ENCODE measurements at regions not wholly inside any gene's neighbourhood (a gene's known extent, or its start where the extent isn't known, plus 50 kb on each side); places are given as distances from the start of the nearest gene placed in this dataset.
A peak's percentile ranks its signal among the peaks of the same experiment; 100 is the strongest.

DNA sequence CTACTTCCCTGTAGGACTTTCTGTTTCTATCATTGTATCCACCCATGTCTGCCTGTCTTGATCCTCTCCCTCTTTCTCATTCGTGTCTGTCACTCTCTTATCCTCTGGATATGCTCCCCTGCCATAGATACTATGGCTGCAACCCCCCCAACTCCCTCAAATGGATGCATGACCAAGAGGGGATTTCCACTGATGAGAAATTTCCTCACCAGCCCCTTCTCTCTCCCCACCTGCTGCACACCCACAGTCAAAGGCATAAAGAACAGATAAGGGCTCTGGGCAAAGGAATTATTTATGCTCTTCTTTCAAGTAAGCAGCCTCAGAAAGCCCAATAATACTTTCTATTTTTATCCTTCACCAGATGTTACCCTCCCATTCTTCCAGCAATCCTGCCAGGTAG is 121.3 kb downstream of the FOXI3 start:
- no peak for FAIRE-seq
- peaks cover 7% of the 10 kb centered on the region for H3K4me1 Mint-ChIP-seq (ENCODE audit: low read depth, unreplicated experiment)

GRCh38 chr2:88329815-88330603 is 122.5 kb downstream of the FOXI3 start:
- peak overlapping the region; percentile 2 for H3K27ac ChIP-seq (ENCODE audit: low read depth, low read length)
- DNase-seq (ENCODE audit: low read depth), result peak; percentile 1

More for the DNA sequence above, 121.3 kb downstream of the FOXI3 start:
- Histone ChIP-seq H3K4me2 (ENCODE audit: low read length) (no peak overlapping the region), H4K20me1 (ENCODE audit: insufficient read depth, low read length) (no peaks in the 10 kb centered on the region), H3K27ac (ENCODE audit: low read depth, low read length) (no peak overlapping the region), H3K9me3 (ENCODE audit: insufficient read depth, low read depth, low read length) (no peaks in the 10 kb centered on the region), H3K27me3 (ENCODE audit: insufficient read depth, low read length) (peaks cover 2% of the 10 kb centered on the region), H3K4me1 (ENCODE audit: insufficient read depth, low read length) (no peaks in the 10 kb centered on the region), H3K79me2 (ENCODE audit: insufficient read depth, low read length) (no peaks in the 10 kb centered on the region), H3K4me3 (ENCODE audit: insufficient read depth, low read depth, low read length) (no peak overlapping the region), H2AFZ (ENCODE audit: low read depth, low read length) (no peak overlapping the region), H3K36me3 (ENCODE audit: insufficient read depth, low read length) (no peaks in the 10 kb centered on the region), H3K9ac (ENCODE audit: low read length) (no peak overlapping the region)
- no peaks in the 10 kb centered on the region for H3K36me3 Mint-ChIP-seq (ENCODE audit: low read depth, unreplicated experiment)
- no peak overlapping the region for H3K27ac Mint-ChIP-seq (ENCODE audit: unreplicated experiment)
- peaks cover 1% of the 10 kb centered on the region for H3K9me3 Mint-ChIP-seq (ENCODE audit: unreplicated experiment)
- DNase-seq (ENCODE audit: low read depth), result no peak
- H3K4me3 Mint-ChIP-seq (ENCODE audit: unreplicated experiment), result peak overlapping the region; percentile 21
- TF ChIP-seq EZH2 (IDR thresholded peaks at IDR 0.05; ENCODE audit: insufficient read depth, low read length), result no peak
- TF ChIP-seq, protein P1, sequence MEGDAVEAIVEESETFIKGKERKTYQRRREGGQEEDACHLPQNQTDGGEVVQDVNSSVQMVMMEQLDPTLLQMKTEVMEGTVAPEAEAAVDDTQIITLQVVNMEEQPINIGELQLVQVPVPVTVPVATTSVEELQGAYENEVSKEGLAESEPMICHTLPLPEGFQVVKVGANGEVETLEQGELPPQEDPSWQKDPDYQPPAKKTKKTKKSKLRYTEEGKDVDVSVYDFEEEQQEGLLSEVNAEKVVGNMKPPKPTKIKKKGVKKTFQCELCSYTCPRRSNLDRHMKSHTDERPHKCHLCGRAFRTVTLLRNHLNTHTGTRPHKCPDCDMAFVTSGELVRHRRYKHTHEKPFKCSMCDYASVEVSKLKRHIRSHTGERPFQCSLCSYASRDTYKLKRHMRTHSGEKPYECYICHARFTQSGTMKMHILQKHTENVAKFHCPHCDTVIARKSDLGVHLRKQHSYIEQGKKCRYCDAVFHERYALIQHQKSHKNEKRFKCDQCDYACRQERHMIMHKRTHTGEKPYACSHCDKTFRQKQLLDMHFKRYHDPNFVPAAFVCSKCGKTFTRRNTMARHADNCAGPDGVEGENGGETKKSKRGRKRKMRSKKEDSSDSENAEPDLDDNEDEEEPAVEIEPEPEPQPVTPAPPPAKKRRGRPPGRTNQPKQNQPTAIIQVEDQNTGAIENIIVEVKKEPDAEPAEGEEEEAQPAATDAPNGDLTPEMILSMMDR (IDR thresholded peaks at IDR 0.05; ENCODE audit: insufficient read depth, low read depth, low read length), result no peak
- H3K27me3 Mint-ChIP-seq (ENCODE audit: low read depth, unreplicated experiment), result peaks cover 5% of the 10 kb centered on the region

More at GRCh38 chr2:88329815-88330603, 122.5 kb downstream of the FOXI3 start:
- FAIRE-seq, result no peak
- no peaks in the 10 kb centered on the region for H3K9me3 ChIP-seq (ENCODE audit: insufficient read depth, low read depth, low read length)
- Mint-ChIP-seq H3K27ac (ENCODE audit: unreplicated experiment) (peak overlapping the region; percentile 85), H3K27me3 (ENCODE audit: low read depth, unreplicated experiment) (peaks cover 5% of the 10 kb centered on the region), H3K4me3 (ENCODE audit: unreplicated experiment) (no peak overlapping the region), H3K4me1 (ENCODE audit: low read depth, unreplicated experiment) (peaks cover 7% of the 10 kb centered on the region), H3K9me3 (ENCODE audit: unreplicated experiment) (peaks cover 1% of the 10 kb centered on the region), H3K36me3 (ENCODE audit: low read depth, unreplicated experiment) (no peaks in the 10 kb centered on the region)
- TF ChIP-seq EZH2 (IDR thresholded peaks at IDR 0.05; ENCODE audit: insufficient read depth, low read length), result no peak
- TF ChIP-seq, protein P1 (IDR thresholded peaks at IDR 0.05; ENCODE audit: insufficient read depth, low read depth, low read length), result no peak
- H3K4me3 ChIP-seq (ENCODE audit: insufficient read depth, low read depth, low read length), result no peak overlapping the region
- H4K20me1 ChIP-seq (ENCODE audit: insufficient read depth, low read length), result no peaks in the 10 kb centered on the region
- H3K79me2 ChIP-seq (ENCODE audit: insufficient read depth, low read length), result no peaks in the 10 kb centered on the region
- peak overlapping the region; percentile 22 for H3K4me2 ChIP-seq (ENCODE audit: low read length)
- no peak overlapping the region for H3K9ac ChIP-seq (ENCODE audit: low read length)
- H3K36me3 ChIP-seq (ENCODE audit: insufficient read depth, low read length), result no peaks in the 10 kb centered on the region
- H3K4me1 ChIP-seq (ENCODE audit: insufficient read depth, low read length), result no peaks in the 10 kb centered on the region
- peaks cover 2% of the 10 kb centered on the region for H3K27me3 ChIP-seq (ENCODE audit: insufficient read depth, low read length)
- no peak overlapping the region for H2AFZ ChIP-seq (ENCODE audit: low read depth, low read length)
